ENCODE measurements at regions not wholly inside any gene's neighbourhood (a gene's known extent, or its start where the extent isn't known, plus 50 kb on each side); places are given as distances from the start of the nearest gene placed in this dataset.
A peak's percentile ranks its signal among the peaks of the same experiment; 100 is the strongest.
"Not testable (repeated sequence)": the region's sequence is repeated elsewhere in the genome, so short reads cannot be mapped to it uniquely, and the experiment has no call there.

- H3K9me3 ChIP-seq (ENCODE audit: insufficient read depth, low read depth, low read length); H3K4me2 ChIP-seq (ENCODE audit: low read depth, low read length, poor library complexity, severe bottlenecking); H3K27me3 ChIP-seq (ENCODE audit: insufficient read depth, low read length, poor library complexity, severe bottlenecking); H3K9ac ChIP-seq (ENCODE audit: low read depth, low read length, poor library complexity, severe bottlenecking); H3K4me3 ChIP-seq (ENCODE audit: low read length, poor library complexity, severe bottlenecking); H3F3A ChIP-seq (ENCODE audit: low read depth); H3K79me2 ChIP-seq (ENCODE audit: insufficient read depth, low read length); H3K9me2 ChIP-seq (replicated peaks; ENCODE audit: low read depth, low read length); H4K20me1 ChIP-seq (ENCODE audit: insufficient read depth, low read length, poor library complexity, severe bottlenecking); H3K36me3 ChIP-seq (ENCODE audit: insufficient read depth, low read length); H3K4me1 ChIP-seq (ENCODE audit: insufficient read depth, low read length, poor library complexity, severe bottlenecking); H2AFZ ChIP-seq (ENCODE audit: low read length): not testable (repeated sequence)
- TF ChIP-seq, protein P1, sequence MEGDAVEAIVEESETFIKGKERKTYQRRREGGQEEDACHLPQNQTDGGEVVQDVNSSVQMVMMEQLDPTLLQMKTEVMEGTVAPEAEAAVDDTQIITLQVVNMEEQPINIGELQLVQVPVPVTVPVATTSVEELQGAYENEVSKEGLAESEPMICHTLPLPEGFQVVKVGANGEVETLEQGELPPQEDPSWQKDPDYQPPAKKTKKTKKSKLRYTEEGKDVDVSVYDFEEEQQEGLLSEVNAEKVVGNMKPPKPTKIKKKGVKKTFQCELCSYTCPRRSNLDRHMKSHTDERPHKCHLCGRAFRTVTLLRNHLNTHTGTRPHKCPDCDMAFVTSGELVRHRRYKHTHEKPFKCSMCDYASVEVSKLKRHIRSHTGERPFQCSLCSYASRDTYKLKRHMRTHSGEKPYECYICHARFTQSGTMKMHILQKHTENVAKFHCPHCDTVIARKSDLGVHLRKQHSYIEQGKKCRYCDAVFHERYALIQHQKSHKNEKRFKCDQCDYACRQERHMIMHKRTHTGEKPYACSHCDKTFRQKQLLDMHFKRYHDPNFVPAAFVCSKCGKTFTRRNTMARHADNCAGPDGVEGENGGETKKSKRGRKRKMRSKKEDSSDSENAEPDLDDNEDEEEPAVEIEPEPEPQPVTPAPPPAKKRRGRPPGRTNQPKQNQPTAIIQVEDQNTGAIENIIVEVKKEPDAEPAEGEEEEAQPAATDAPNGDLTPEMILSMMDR (conservative IDR thresholded peaks at IDR 0.05; ENCODE audit: low read length): 0 out of 2 replicates have a peak, but pooled peaks have one; percentile 30
Observed at GRCh38 chr10:133785846-133786602, 159.4 kb upstream of the FRG2B start.

DNA sequence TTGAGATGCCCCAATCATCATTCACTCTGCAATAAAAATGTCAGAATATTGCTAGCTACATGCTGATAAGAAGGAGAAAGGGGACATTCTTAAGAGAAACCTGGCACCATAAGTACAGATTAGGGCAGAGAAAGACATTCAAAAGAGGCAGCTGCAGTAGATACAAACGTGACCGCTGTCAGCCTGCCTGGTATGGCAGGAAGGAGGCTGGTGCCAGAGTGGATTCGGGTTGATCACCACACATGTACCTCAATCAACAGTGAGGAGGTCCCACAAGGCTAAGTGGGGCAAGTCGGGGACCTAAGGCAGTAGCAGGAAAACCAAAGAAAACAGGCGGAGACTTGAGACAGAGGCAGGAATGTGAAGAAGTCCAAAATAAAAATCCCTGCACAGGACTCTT, 158.6 kb upstream of the FRG2B start:
- H3K4me2 ChIP-seq (ENCODE audit: low read depth, low read length, poor library complexity, severe bottlenecking): not testable (repeated sequence)

GRCh38 chr10:133765308-133765707, 138.7 kb upstream of the FRG2B start:
- H3K4me3 ChIP-seq (ENCODE audit: low read length, poor library complexity, severe bottlenecking); H4K20me1 ChIP-seq (ENCODE audit: insufficient read depth, low read length, poor library complexity, severe bottlenecking); H3K4me2 ChIP-seq (ENCODE audit: low read depth, low read length, poor library complexity, severe bottlenecking); H3K9ac ChIP-seq (ENCODE audit: low read depth, low read length, poor library complexity, severe bottlenecking); H3K9me2 ChIP-seq (replicated peaks; ENCODE audit: low read depth, low read length); H3K79me2 ChIP-seq (ENCODE audit: insufficient read depth, low read length); H3K4me1 ChIP-seq (ENCODE audit: insufficient read depth, low read length, poor library complexity, severe bottlenecking); H3K9me3 ChIP-seq (ENCODE audit: insufficient read depth, low read depth, low read length); H2AFZ ChIP-seq (ENCODE audit: low read length); H3K27me3 ChIP-seq (ENCODE audit: insufficient read depth, low read length, poor library complexity, severe bottlenecking); H3K36me3 ChIP-seq (ENCODE audit: insufficient read depth, low read length); H3F3A ChIP-seq (ENCODE audit: low read depth): not testable (repeated sequence)

More for the DNA sequence above, 158.6 kb upstream of the FRG2B start:
- not testable (repeated sequence) for H3K9me2 ChIP-seq (replicated peaks; ENCODE audit: low read depth, low read length); H3K9me3 ChIP-seq (ENCODE audit: insufficient read depth, low read depth, low read length); H4K20me1 ChIP-seq (ENCODE audit: insufficient read depth, low read length, poor library complexity, severe bottlenecking); H3K27me3 ChIP-seq (ENCODE audit: insufficient read depth, low read length, poor library complexity, severe bottlenecking); H3K79me2 ChIP-seq (ENCODE audit: insufficient read depth, low read length); H3K36me3 ChIP-seq (ENCODE audit: insufficient read depth, low read length); H3K9ac ChIP-seq (ENCODE audit: low read depth, low read length, poor library complexity, severe bottlenecking); H3F3A ChIP-seq (ENCODE audit: low read depth); H3K4me1 ChIP-seq (ENCODE audit: insufficient read depth, low read length, poor library complexity, severe bottlenecking); H3K4me3 ChIP-seq (ENCODE audit: low read length, poor library complexity, severe bottlenecking); H2AFZ ChIP-seq (ENCODE audit: low read length)

- not testable (repeated sequence) for H3K9ac ChIP-seq (ENCODE audit: low read depth, low read length, poor library complexity, severe bottlenecking); H2AFZ ChIP-seq (ENCODE audit: low read length); H3K4me3 ChIP-seq (ENCODE audit: low read length, poor library complexity, severe bottlenecking); H3K4me2 ChIP-seq (ENCODE audit: low read depth, low read length, poor library complexity, severe bottlenecking); H3K27me3 ChIP-seq (ENCODE audit: insufficient read depth, low read length, poor library complexity, severe bottlenecking); H3F3A ChIP-seq (ENCODE audit: low read depth); H3K79me2 ChIP-seq (ENCODE audit: insufficient read depth, low read length); H3K36me3 ChIP-seq (ENCODE audit: insufficient read depth, low read length); H3K9me2 ChIP-seq (replicated peaks; ENCODE audit: low read depth, low read length); H4K20me1 ChIP-seq (ENCODE audit: insufficient read depth, low read length, poor library complexity, severe bottlenecking); H3K4me1 ChIP-seq (ENCODE audit: insufficient read depth, low read length, poor library complexity, severe bottlenecking); H3K9me3 ChIP-seq (ENCODE audit: insufficient read depth, low read depth, low read length)
Observed at GRCh38 chr10:133764823-133765209, 138.2 kb upstream of the FRG2B start.

DNA sequence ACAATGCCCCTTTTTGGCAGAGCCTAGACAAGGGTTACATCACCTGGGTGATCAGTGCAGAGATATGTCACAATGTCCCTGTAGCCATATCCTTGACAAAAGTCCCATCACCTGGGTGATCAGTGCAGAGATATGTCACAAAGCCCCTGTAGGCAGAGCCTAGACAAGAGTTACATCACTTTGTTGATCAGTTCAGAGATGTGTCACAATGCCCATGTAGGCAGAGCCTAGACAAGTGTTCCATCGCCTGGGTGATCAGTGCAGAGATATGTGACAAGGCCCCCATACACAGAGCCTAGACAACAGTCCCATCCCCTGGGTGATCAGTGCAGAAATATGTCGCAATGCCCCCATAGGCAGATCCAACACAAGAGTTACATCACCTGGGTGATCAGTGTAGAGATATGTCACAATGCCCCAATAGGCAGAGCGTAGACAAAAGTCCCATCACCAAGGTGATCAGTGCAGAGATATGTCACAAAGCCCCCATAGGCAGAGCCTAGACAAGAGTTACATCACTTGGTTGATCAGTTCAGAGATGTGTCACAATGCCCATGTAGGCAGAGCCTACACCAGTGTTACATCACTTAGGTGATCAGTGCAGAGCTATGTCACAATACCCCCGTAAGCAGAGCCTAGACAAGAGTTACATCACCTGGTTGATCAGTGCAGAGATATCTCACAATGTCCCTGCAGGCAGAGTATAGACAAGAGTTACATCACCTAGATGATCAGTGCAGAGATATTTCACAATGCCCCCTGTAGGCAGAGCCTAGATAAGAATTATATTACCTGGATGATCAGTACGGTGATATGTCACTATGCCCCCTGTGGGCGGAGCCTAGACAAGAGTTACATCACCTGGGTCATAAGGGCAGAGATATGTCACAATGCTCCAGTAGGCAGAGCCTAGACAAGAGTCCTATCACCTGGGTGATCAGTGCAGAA, 137.6 kb upstream of the FRG2B start:
- not testable (repeated sequence) for H3K9me2 ChIP-seq (replicated peaks; ENCODE audit: low read depth, low read length); H3K4me2 ChIP-seq (ENCODE audit: low read depth, low read length, poor library complexity, severe bottlenecking); H3K9ac ChIP-seq (ENCODE audit: low read depth, low read length, poor library complexity, severe bottlenecking); H3K9me3 ChIP-seq (ENCODE audit: insufficient read depth, low read depth, low read length); H4K20me1 ChIP-seq (ENCODE audit: insufficient read depth, low read length, poor library complexity, severe bottlenecking); H3F3A ChIP-seq (ENCODE audit: low read depth); H2AFZ ChIP-seq (ENCODE audit: low read length); H3K4me3 ChIP-seq (ENCODE audit: low read length, poor library complexity, severe bottlenecking); H3K36me3 ChIP-seq (ENCODE audit: insufficient read depth, low read length); H3K4me1 ChIP-seq (ENCODE audit: insufficient read depth, low read length, poor library complexity, severe bottlenecking); H3K79me2 ChIP-seq (ENCODE audit: insufficient read depth, low read length); H3K27me3 ChIP-seq (ENCODE audit: insufficient read depth, low read length, poor library complexity, severe bottlenecking)

DNA sequence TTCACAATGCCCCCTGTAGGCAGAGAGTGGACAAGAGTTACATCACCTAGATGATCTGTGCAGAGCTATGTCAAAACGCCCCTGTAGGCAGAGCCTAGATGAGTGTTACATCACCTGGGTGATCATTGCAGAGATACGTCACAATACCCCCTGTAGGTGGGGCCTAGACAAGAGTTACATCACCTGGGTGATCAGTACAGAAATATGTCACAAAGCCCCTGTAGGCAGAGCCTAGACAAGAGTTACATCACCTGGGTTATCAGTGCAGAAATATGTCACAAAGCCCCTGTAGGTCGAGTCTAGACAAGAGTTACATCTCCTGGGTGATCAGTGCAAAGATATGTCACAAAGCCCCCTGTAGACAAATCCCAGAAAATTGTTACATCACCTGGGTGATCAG, 136.6 kb upstream of the FRG2B start:
- H3K4me3 ChIP-seq (ENCODE audit: low read length, poor library complexity, severe bottlenecking); H3K9me2 ChIP-seq (replicated peaks; ENCODE audit: low read depth, low read length); H3K4me1 ChIP-seq (ENCODE audit: insufficient read depth, low read length, poor library complexity, severe bottlenecking); H3K4me2 ChIP-seq (ENCODE audit: low read depth, low read length, poor library complexity, severe bottlenecking); H2AFZ ChIP-seq (ENCODE audit: low read length); H3K36me3 ChIP-seq (ENCODE audit: insufficient read depth, low read length); H4K20me1 ChIP-seq (ENCODE audit: insufficient read depth, low read length, poor library complexity, severe bottlenecking); H3K79me2 ChIP-seq (ENCODE audit: insufficient read depth, low read length); H3K27me3 ChIP-seq (ENCODE audit: insufficient read depth, low read length, poor library complexity, severe bottlenecking); H3F3A ChIP-seq (ENCODE audit: low read depth); H3K9ac ChIP-seq (ENCODE audit: low read depth, low read length, poor library complexity, severe bottlenecking); H3K9me3 ChIP-seq (ENCODE audit: insufficient read depth, low read depth, low read length): not testable (repeated sequence)
